ENCODE measurements at regions not wholly inside any gene's neighbourhood (a gene's known extent, or its start where the extent isn't known, plus 50 kb on each side); places are given as distances from the start of the nearest gene placed in this dataset.
A peak's percentile ranks its signal among the peaks of the same experiment; 100 is the strongest.
"Not testable (repeated sequence)": the region's sequence is repeated elsewhere in the genome, so short reads cannot be mapped to it uniquely, and the experiment has no call there.

- no peak for DNase-seq (ENCODE audit: extremely low read depth, low read depth)
Observed at GRCh38 chr11:28951191-28951590, 843.0 kb downstream of the METTL15 start.

- DNase-seq (ENCODE audit: extremely low read depth, low read depth), result no peak
Observed at GRCh38 chr11:28939381-28939780, 831.2 kb downstream of the METTL15 start.

- DNase-seq (ENCODE audit: extremely low read depth, low read depth), result no peak
Observed at GRCh38 chr11:28938091-28938490, 829.9 kb downstream of the METTL15 start.

GRCh38 chr11:28932940-28933339 lies 824.8 kb downstream of the METTL15 start:
- no peak for DNase-seq (ENCODE audit: extremely low read depth, low read depth)

GRCh38 chr11:28924004-28924403 lies 815.8 kb downstream of the METTL15 start:
- peak; percentile 53 for DNase-seq (ENCODE audit: extremely low read depth, low read depth)

- no peak for DNase-seq (ENCODE audit: extremely low read depth, low read depth)
Observed at GRCh38 chr11:28922386-28922981, 814.3 kb downstream of the METTL15 start.

GRCh38 chr11:28919194-28919593 lies 811.0 kb downstream of the METTL15 start:
- no peak for DNase-seq (ENCODE audit: extremely low read depth, low read depth)

GRCh38 chr11:28913883-28914282 lies 805.7 kb downstream of the METTL15 start:
- DNase-seq (ENCODE audit: extremely low read depth, low read depth), result no peak

GRCh38 chr11:28911829-28912228 lies 803.6 kb downstream of the METTL15 start:
- DNase-seq (ENCODE audit: extremely low read depth, low read depth), result no peak

GRCh38 chr11:28910926-28911325 lies 802.7 kb downstream of the METTL15 start:
- DNase-seq (ENCODE audit: extremely low read depth, low read depth), result peak; percentile 26

- peak; percentile 16 for DNase-seq (ENCODE audit: extremely low read depth, low read depth)
Observed at GRCh38 chr11:28903716-28904115, 795.5 kb downstream of the METTL15 start.

GRCh38 chr11:28900427-28900826 lies 792.2 kb downstream of the METTL15 start:
- DNase-seq (ENCODE audit: extremely low read depth, low read depth), result no peak

GRCh38 chr11:28899706-28900105 lies 791.5 kb downstream of the METTL15 start:
- no peak for DNase-seq (ENCODE audit: extremely low read depth, low read depth)

- DNase-seq (ENCODE audit: extremely low read depth, low read depth), result not testable (repeated sequence)
Observed at GRCh38 chr11:28890601-28891040, 782.4 kb downstream of the METTL15 start.

- DNase-seq (ENCODE audit: extremely low read depth, low read depth), result no peak
Observed at GRCh38 chr11:28887681-28888080, 779.5 kb downstream of the METTL15 start.

- DNase-seq (ENCODE audit: extremely low read depth, low read depth), result no peak
Observed at GRCh38 chr11:28879869-28880268, 771.7 kb downstream of the METTL15 start.

- peak; percentile 74 for DNase-seq (ENCODE audit: extremely low read depth, low read depth)
Observed at GRCh38 chr11:28878025-28878424, 769.8 kb downstream of the METTL15 start.

GRCh38 chr11:28877340-28877739 lies 769.2 kb downstream of the METTL15 start:
- no peak for DNase-seq (ENCODE audit: extremely low read depth, low read depth)

- no peak for DNase-seq (ENCODE audit: extremely low read depth, low read depth)
Observed at GRCh38 chr11:28874706-28875105, 766.5 kb downstream of the METTL15 start.

GRCh38 chr11:28871090-28871489 lies 762.9 kb downstream of the METTL15 start:
- DNase-seq (ENCODE audit: extremely low read depth, low read depth), result no peak

GRCh38 chr11:28863422-28863821 lies 755.2 kb downstream of the METTL15 start:
- no peak for DNase-seq (ENCODE audit: extremely low read depth, low read depth)

GRCh38 chr11:28860893-28861292 lies 752.7 kb downstream of the METTL15 start:
- peak; percentile 94 for DNase-seq (ENCODE audit: extremely low read depth, low read depth)

- DNase-seq (ENCODE audit: extremely low read depth, low read depth), result no peak
Observed at GRCh38 chr11:28858076-28858475, 749.9 kb downstream of the METTL15 start.
